H7 (cell line): ENCODE measurements at regions not wholly inside any gene's neighbourhood (a gene's known extent, or its start where the extent isn't known, plus 50 kb on each side); places are given as distances from the start of the nearest gene placed in this dataset.

Experiments
- DNase-seq: peaks from one replicate; pipeline ENCODE4 v3.0.0; 2012
- H3K27me3 ChIP-seq: 2 replicates; pipeline ENCODE4 v1.6.0; 2011; ENCODE audit warnings: mild to moderate bottlenecking, low read length; ENCODE audit not compliant: control insufficient read depth, insufficient read depth
- H3K36me3 ChIP-seq: replicated peaks from 2 replicates; pipeline ENCODE4 v1.5.1; 2011; ENCODE audit warnings: low read length; ENCODE audit not compliant: control insufficient read depth, insufficient read depth
- H3K4me3 ChIP-seq: 2 replicates; pipeline ENCODE4 v1.5.1; 2011; ENCODE audit warnings: low read depth, mild to moderate bottlenecking, control low read depth, low read length, moderate library complexity; ENCODE audit not compliant: insufficient read depth

- no peak for DNase-seq
- H3K4me3 ChIP-seq: no peak overlapping the region
- H3K36me3 ChIP-seq: no peaks in the 10 kb centered on the region
- no peaks in the 10 kb centered on the region for H3K27me3 ChIP-seq
Measured at GRCh38 chr2:129646107-129646506, 333.4 kb upstream of the RAB6C start.

- no peaks in the 10 kb centered on the region for H3K27me3 ChIP-seq
- no peak for DNase-seq
- H3K4me3 ChIP-seq: no peak overlapping the region
- no peaks in the 10 kb centered on the region for H3K36me3 ChIP-seq
Measured at GRCh38 chr2:129653246-129653645, 326.2 kb upstream of the RAB6C start.

- Histone ChIP-seq H3K4me3 (no peak overlapping the region), H3K36me3 (no peaks in the 10 kb centered on the region), H3K27me3 (no peaks in the 10 kb centered on the region)
- DNase-seq: no peak
Measured at GRCh38 chr2:129654331-129654730, 325.1 kb upstream of the RAB6C start.

- no peaks in the 10 kb centered on the region for H3K27me3 ChIP-seq
- no peaks in the 10 kb centered on the region for H3K36me3 ChIP-seq
- H3K4me3 ChIP-seq: no peak overlapping the region
- no peak for DNase-seq
Measured at GRCh38 chr2:129656081-129656598, 323.3 kb upstream of the RAB6C start.

GRCh38 chr2:129658430-129658829 lies 321.0 kb upstream of the RAB6C start:
- no peaks in the 10 kb centered on the region for H3K27me3 ChIP-seq
- H3K36me3 ChIP-seq: no peaks in the 10 kb centered on the region
- DNase-seq: no peak
- H3K4me3 ChIP-seq: no peak overlapping the region

- no peak for DNase-seq
- Histone ChIP-seq H3K4me3 (no peak overlapping the region), H3K27me3 (no peaks in the 10 kb centered on the region)
Measured at GRCh38 chr2:129661935-129662334, 317.5 kb upstream of the RAB6C start.

GRCh38 chr2:129667577-129667976 lies 311.9 kb upstream of the RAB6C start:
- Histone ChIP-seq H3K36me3 (no peaks in the 10 kb centered on the region), H3K4me3 (no peak overlapping the region), H3K27me3 (no peaks in the 10 kb centered on the region)
- DNase-seq: no peak

More at GRCh38 chr2:129661935-129662334, 317.5 kb upstream of the RAB6C start:
- no peaks in the 10 kb centered on the region for H3K36me3 ChIP-seq

- no peaks in the 10 kb centered on the region for H3K27me3 ChIP-seq
- DNase-seq: no peak
- H3K4me3 ChIP-seq: no peak overlapping the region
- no peaks in the 10 kb centered on the region for H3K36me3 ChIP-seq
Measured at GRCh38 chr2:129672521-129672920, 306.9 kb upstream of the RAB6C start.

- H3K36me3 ChIP-seq: no peaks in the 10 kb centered on the region
- no peaks in the 10 kb centered on the region for H3K27me3 ChIP-seq
- H3K4me3 ChIP-seq: no peak overlapping the region
- no peak for DNase-seq
Measured at GRCh38 chr2:129673234-129673633, 306.2 kb upstream of the RAB6C start.

GRCh38 chr2:129673847-129674711 lies 305.4 kb upstream of the RAB6C start:
- DNase-seq: no peak

GRCh38 chr2:129678751-129679150 lies 300.7 kb upstream of the RAB6C start:
- Histone ChIP-seq H3K36me3 (no peaks in the 10 kb centered on the region), H3K27me3 (no peaks in the 10 kb centered on the region), H3K4me3 (no peak overlapping the region)
- no peak for DNase-seq

More at GRCh38 chr2:129673847-129674711, 305.4 kb upstream of the RAB6C start:
- Histone ChIP-seq H3K36me3 (no peaks in the 10 kb centered on the region), H3K4me3 (no peak overlapping the region), H3K27me3 (no peaks in the 10 kb centered on the region)

- Histone ChIP-seq H3K27me3 (no peaks in the 10 kb centered on the region), H3K4me3 (no peak overlapping the region), H3K36me3 (no peaks in the 10 kb centered on the region)
- DNase-seq: no peak
Measured at GRCh38 chr2:129681788-129682187, 297.7 kb upstream of the RAB6C start.

- H3K36me3 ChIP-seq: no peaks in the 10 kb centered on the region
- H3K4me3 ChIP-seq: no peak overlapping the region
- no peaks in the 10 kb centered on the region for H3K27me3 ChIP-seq
- DNase-seq: no peak
Measured at GRCh38 chr2:129689653-129690448, 289.6 kb upstream of the RAB6C start.

- DNase-seq: no peak
- H3K27me3 ChIP-seq: no peaks in the 10 kb centered on the region
- H3K4me3 ChIP-seq: no peak overlapping the region
- no peaks in the 10 kb centered on the region for H3K36me3 ChIP-seq
Measured at GRCh38 chr2:129695496-129695895, 284.0 kb upstream of the RAB6C start.

GRCh38 chr2:129698593-129698992 lies 280.9 kb upstream of the RAB6C start:
- Histone ChIP-seq H3K36me3 (no peaks in the 10 kb centered on the region), H3K27me3 (no peaks in the 10 kb centered on the region), H3K4me3 (no peak overlapping the region)
- DNase-seq: no peak
